OCI-LY3 (cell line): ENCODE measurements at regions not wholly inside any gene's neighbourhood (a gene's known extent, or its start where the extent isn't known, plus 50 kb on each side); places are given as distances from the start of the nearest gene placed in this dataset.

Source experiments
- H2AFZ ChIP-seq: fragments of 200-600, 300-600 bp; shearing (Covaris generic); 2 replicates; pipeline ENCODE4 v1.6.0; 2014; ENCODE audit warnings: antibody characterized with exemption, low read depth, low read length
- H3K27ac ChIP-seq: fragments of 200-600, 300-600 bp; sonication (generic); 2 replicates; pipeline ENCODE4 v1.5.1; 2014; ENCODE audit warnings: mild to moderate bottlenecking, low read length, moderate library complexity, mixed read lengths
- H3K27me3 ChIP-seq: fragments of 200-600, 300-600 bp; sonication (generic); 2 replicates; pipeline ENCODE4 v1.6.1; 2014; ENCODE audit warnings: low read depth, low read length, mixed read lengths
- H3K36me3 ChIP-seq: fragments of 200-600, 300-600 bp; sonication (generic); replicated peaks from 2 replicates; pipeline ENCODE3; 2014; ENCODE audit warnings: low read depth, low read length, mixed read lengths
- H3K4me1 ChIP-seq: fragments of 300-600, 200-600 bp; sonication (generic); 2 replicates; pipeline ENCODE4 v1.6.1; 2014; ENCODE audit warnings: low read length, mixed read lengths
- H3K4me2 ChIP-seq: fragments of 200-600, 300-600 bp; sonication (generic); 2 replicates; pipeline ENCODE4 v1.6.1; 2014; ENCODE audit warnings: low read length, mixed read lengths
- H3K4me3 ChIP-seq: fragments of 300-600, 200-600 bp; sonication (generic); 2 replicates; pipeline ENCODE4 v1.5.1; 2014; ENCODE audit warnings: antibody characterized with exemption, mild to moderate bottlenecking, low read length, moderate library complexity
- H3K79me2 ChIP-seq: fragments of 300-600, 200-600 bp; shearing (Covaris generic); 2 replicates; pipeline ENCODE4 v1.6.1; 2014; ENCODE audit warnings: mild to moderate bottlenecking, low read length, mixed read lengths
- H3K9ac ChIP-seq: fragments of 300-600, 200-600 bp; shearing (Covaris generic); 2 replicates; pipeline ENCODE4 v1.6.0; 2014; ENCODE audit warnings: mild to moderate bottlenecking, low read length, moderate library complexity
- H3K9me3 ChIP-seq: fragments of 200-600, 300-600 bp; shearing (Covaris generic); 2 replicates; pipeline ENCODE4 v1.6.1; 2014; ENCODE audit warnings: low read length, mixed read lengths; ENCODE audit not compliant: insufficient read depth
- H4K20me1 ChIP-seq: fragments of 200-600, 300-600 bp; sonication (generic); 2 replicates; pipeline ENCODE4 v1.6.1; 2016; ENCODE audit warnings: low read length, mixed read lengths; ENCODE audit not compliant: insufficient read depth
- CTCF ChIP-seq: fragments of 200-600, 300-600 bp; sonication (generic); IDR thresholded peaks from 2 replicates; pipeline ENCODE4 v1.5.1; 2014; ENCODE audit warnings: antibody characterized with exemption, low read length, low read depth
- EZH2phosphoT487 ChIP-seq: fragments of 200-600 bp; shearing (Covaris generic); IDR thresholded peaks from 2 replicates; pipeline ENCODE4 v1.6.1; 2018; ENCODE audit warnings: antibody characterized with exemption, mixed run types, low read depth

- no peak overlapping the region for H3K4me2 ChIP-seq
- peaks cover 26% of the 10 kb centered on the region for H3K4me1 ChIP-seq
- no peaks in the 10 kb centered on the region for H4K20me1 ChIP-seq
Measured at GRCh38 chr3:177278016-177278415, 80.7 kb upstream of the TBL1XR1 start.

GRCh38 chr3:177279118-177279815 is 82.0 kb upstream of the TBL1XR1 start:
- Histone ChIP-seq H3K27me3 (no peaks in the 10 kb centered on the region), H3K27ac (no peak overlapping the region), H3K9me3 (peaks cover 19% of the 10 kb centered on the region; the same call in 1 of the 2 replicates), H3K79me2 (no peaks in the 10 kb centered on the region), H3K9ac (no peak overlapping the region), H3K4me3 (no peak overlapping the region), H2AFZ (no peak overlapping the region), H3K4me1 (peaks cover 32% of the 10 kb centered on the region), H4K20me1 (no peaks in the 10 kb centered on the region), H3K36me3 (peaks cover 5% of the 10 kb centered on the region), H3K4me2 (no peak overlapping the region)
- TF ChIP-seq CTCF (no peak), EZH2phosphoT487 (no peak)

More at GRCh38 chr3:177278016-177278415, 80.7 kb upstream of the TBL1XR1 start:
- no peak overlapping the region for H3K9ac ChIP-seq
- TF ChIP-seq EZH2phosphoT487 = no peak
- no peak for TF ChIP-seq CTCF
- H2AFZ ChIP-seq = peak overlapping the region; percentile 23; the same call in 1 of the 2 replicates
- H3K27ac ChIP-seq = no peak overlapping the region
- H3K9me3 ChIP-seq = peaks cover 19% of the 10 kb centered on the region; the same call in 1 of the 2 replicates
- no peaks in the 10 kb centered on the region for H3K79me2 ChIP-seq
- H3K4me3 ChIP-seq = no peak overlapping the region
- H3K36me3 ChIP-seq = peaks cover 5% of the 10 kb centered on the region
- no peaks in the 10 kb centered on the region for H3K27me3 ChIP-seq

GRCh38 chr3:177281292-177282118 is 84.2 kb upstream of the TBL1XR1 start:
- Histone ChIP-seq H3K27ac (peak overlapping the region; percentile 78), H3K4me3 (peak overlapping the region; percentile 26; the same call in 1 of the 2 replicates), H2AFZ (peak overlapping the region; percentile 42; the same call in 1 of the 2 replicates), H3K4me1 (peaks cover 38% of the 10 kb centered on the region), H3K36me3 (peaks cover 5% of the 10 kb centered on the region), H4K20me1 (no peaks in the 10 kb centered on the region), H3K27me3 (no peaks in the 10 kb centered on the region), H3K9me3 (peaks cover 19% of the 10 kb centered on the region; the same call in 1 of the 2 replicates), H3K4me2 (peak overlapping the region; percentile 44), H3K79me2 (no peaks in the 10 kb centered on the region), H3K9ac (peak overlapping the region; percentile 37)
- no peak for TF ChIP-seq EZH2phosphoT487
- no peak for TF ChIP-seq CTCF

- Histone ChIP-seq H3K9me3 (peaks cover 19% of the 10 kb centered on the region; the same call in 1 of the 2 replicates), H3K27me3 (no peaks in the 10 kb centered on the region), H3K4me3 (no peak overlapping the region), H2AFZ (no peak overlapping the region), H4K20me1 (no peaks in the 10 kb centered on the region), H3K4me2 (peak overlapping the region; percentile 44; the same call in 1 of the 2 replicates), H3K79me2 (no peaks in the 10 kb centered on the region), H3K36me3 (peaks cover 5% of the 10 kb centered on the region), H3K27ac (peak overlapping the region; percentile 78), H3K4me1 (peaks cover 39% of the 10 kb centered on the region), H3K9ac (peak overlapping the region; percentile 37; the same call in 1 of the 2 replicates)
- TF ChIP-seq EZH2phosphoT487 (no peak), CTCF (no peak)
Measured at GRCh38 chr3:177282119-177282655, 84.9 kb upstream of the TBL1XR1 start.
